NCI-H1930 (cell line): ENCODE measurements at regions not wholly inside any gene's neighbourhood (a gene's known extent, or its start where the extent isn't known, plus 50 kb on each side); places are given as distances from the start of the nearest gene placed in this dataset.
"Not testable (repeated sequence)": the region's sequence is repeated elsewhere in the genome, so short reads cannot be mapped to it uniquely, and the experiment has no call there.

Source experiments
- DNase-seq, 2 experiments: peaks; one replicate each; lab custom pipeline; 2025; lab: John Stamatoyannopoulos, UW

GRCh38 chr4:92234393-92235176 lies 69.2 kb upstream of the GRID2 start:
- DNase-seq, result no peak

- DNase-seq, result no peak
These were observed 68.0 kb upstream of the GRID2 start for GRCh38 chr4:92235731-92236130.

- no peak for DNase-seq
These were observed 66.9 kb upstream of the GRID2 start for GRCh38 chr4:92236877-92237276.

GRCh38 chr4:92237559-92237958 lies 66.2 kb upstream of the GRID2 start:
- no peak for DNase-seq

GRCh38 chr4:92241094-92241493 lies 62.7 kb upstream of the GRID2 start:
- DNase-seq, result no peak

GRCh38 chr4:92246384-92246783 lies 57.4 kb upstream of the GRID2 start:
- no peak for DNase-seq

GRCh38 chr4:92249541-92249940 lies 54.2 kb upstream of the GRID2 start:
- DNase-seq, result no peak

GRCh38 chr4:92251711-92252110 lies 52.1 kb upstream of the GRID2 start:
- DNase-seq, result no peak

GRCh38 chr4:92252358-92252757 lies 51.4 kb upstream of the GRID2 start:
- not testable (repeated sequence) for DNase-seq

GRCh38 chr4:92252846-92253245 lies 50.9 kb upstream of the GRID2 start:
- DNase-seq, result no peak

- DNase-seq, result no peak
These were observed 50.2 kb upstream of the GRID2 start for GRCh38 chr4:92253550-92253949.
